ENCODE measurements at regions not wholly inside any gene's neighbourhood (a gene's known extent, or its start where the extent isn't known, plus 50 kb on each side); places are given as distances from the start of the nearest gene placed in this dataset.
"Not testable (repeated sequence)": the region's sequence is repeated elsewhere in the genome, so short reads cannot be mapped to it uniquely, and the experiment has no call there.

- DNase-seq (ENCODE audit: low spot score), result no peak
Observed at GRCh38 chr11:42975180-42975529, 336.6 kb upstream of the API5 start.

- no peak for DNase-seq (ENCODE audit: low spot score)
Observed at GRCh38 chr11:42976636-42977217, 335.1 kb upstream of the API5 start.

GRCh38 chr11:42992594-42992993 is 319.2 kb upstream of the API5 start:
- DNase-seq (ENCODE audit: low spot score), result no peak

GRCh38 chr11:42996421-42997307 is 315.1 kb upstream of the API5 start:
- no peak for DNase-seq (ENCODE audit: low spot score)

DNA sequence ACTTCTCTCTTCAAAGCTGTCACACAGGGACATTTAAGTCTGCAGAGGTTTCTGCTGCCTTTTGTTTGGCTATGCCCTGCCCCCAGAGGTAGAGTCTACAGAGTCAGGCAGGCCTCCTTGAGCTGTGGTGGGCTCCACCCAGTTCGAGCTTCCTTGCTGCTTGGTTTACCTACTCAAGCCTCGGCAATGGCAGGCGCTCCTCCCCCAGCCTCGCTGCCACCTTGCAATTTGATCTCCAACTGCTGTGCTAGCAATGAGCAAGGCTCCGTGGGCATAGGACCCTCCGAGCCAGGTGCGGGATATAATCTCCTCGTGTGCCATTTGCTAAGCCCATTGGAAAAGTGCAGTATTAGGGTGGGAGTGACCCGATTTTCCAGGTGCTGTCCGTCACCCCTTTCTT is 306.9 kb upstream of the API5 start:
- not testable (repeated sequence) for DNase-seq (ENCODE audit: low spot score)

GRCh38 chr11:43010042-43010441 is 301.8 kb upstream of the API5 start:
- DNase-seq (ENCODE audit: low spot score), result no peak

DNA sequence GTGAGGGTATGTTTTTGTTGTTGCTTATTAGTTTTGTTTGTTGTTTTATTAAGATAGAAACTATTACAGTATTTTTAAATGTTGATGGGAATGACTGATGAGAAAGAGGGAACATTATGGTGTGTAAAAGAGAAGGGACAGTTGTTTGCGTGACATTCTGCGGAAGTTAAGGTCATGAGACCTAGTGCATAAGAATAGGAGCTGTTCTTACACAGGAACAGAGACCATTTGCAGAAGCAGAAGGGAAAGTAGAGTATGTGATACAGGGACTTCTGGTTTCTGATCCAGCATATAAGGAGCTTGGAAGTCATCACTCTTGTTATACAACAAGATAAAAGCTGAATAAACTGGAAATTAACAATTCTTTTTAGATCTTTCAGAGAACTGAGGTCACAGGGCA is 299.2 kb upstream of the API5 start:
- no peak for DNase-seq (ENCODE audit: low spot score)

GRCh38 chr11:43021466-43021865 is 290.3 kb upstream of the API5 start:
- DNase-seq (ENCODE audit: low spot score), result no peak

GRCh38 chr11:43034341-43034740 is 277.5 kb upstream of the API5 start:
- DNase-seq (ENCODE audit: low spot score), result no peak

DNA sequence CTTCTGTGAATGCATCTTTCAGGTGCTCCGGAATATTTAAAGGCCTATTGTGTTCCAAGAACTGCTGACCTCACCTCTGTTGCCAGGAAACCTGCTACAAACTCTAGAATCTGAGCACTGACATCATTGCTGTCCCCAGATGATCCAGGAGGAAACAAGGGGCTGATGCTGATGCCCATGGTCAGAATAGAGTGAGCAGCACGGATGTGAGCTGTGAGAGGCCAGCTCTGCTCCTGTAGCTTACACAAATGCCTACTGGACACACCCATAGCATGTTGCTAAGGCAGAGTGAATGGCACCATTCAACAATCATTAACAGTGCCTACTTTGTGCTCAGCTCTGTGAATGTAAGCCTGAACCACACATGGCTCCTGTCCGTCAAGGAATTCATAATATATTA is 276.7 kb upstream of the API5 start:
- no peak for DNase-seq (ENCODE audit: low spot score)

DNA sequence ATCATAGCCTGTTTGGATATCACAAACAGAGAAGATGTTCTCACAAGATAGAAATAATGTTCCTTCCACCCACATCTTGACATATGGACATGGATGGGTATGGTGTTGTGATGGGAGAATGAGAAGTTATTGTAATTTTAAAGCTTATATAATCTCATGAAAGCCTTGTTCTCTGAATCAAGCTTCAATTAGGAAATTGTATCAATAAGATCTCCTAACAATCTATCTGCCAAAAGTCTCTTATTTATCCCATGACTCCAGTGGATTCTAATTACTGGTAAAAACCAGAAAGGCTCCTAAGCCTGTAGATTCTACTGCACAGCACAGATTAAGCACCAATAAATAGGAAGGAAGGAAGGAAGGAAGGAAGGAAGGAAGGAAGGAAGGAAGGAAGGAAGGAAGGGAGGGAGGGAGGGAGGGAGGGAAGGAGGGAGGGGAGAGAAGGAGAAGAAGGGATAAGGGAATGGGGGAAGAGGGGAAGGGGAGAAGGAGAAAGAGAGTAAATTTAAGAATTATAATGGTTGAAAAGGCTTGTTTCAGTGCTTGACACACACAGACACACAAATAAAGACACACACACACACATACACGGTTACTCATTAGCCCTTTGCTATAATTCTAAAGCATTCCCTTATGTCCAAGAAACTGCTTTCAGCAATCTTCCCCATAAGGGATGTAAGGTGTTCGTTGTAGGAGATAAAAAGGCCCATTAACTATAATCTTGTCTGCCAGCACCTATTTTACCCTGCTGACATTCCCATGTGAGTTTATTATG is 258.0 kb upstream of the API5 start:
- no peak for DNase-seq (ENCODE audit: low spot score)

DNA sequence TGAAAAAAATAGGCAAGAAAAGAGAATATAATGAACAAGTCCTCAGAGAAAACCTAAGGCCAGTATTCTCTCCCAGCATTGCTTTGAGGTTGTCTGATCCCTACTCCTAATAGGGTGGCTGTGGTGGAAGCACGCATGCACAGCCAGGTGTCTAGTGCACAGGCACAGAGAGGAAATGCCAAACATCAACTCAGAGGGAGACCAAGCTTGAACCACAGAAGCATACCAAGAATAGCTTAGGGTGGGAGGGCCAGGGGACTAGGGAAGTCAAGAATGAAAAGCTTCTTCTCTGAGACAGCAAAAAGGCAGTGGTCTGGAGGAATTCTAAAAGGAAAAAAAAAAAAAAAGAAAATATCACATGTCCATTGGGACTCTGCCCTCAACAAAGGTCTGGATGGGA is 244.1 kb upstream of the API5 start:
- no peak for DNase-seq (ENCODE audit: low spot score)

DNA sequence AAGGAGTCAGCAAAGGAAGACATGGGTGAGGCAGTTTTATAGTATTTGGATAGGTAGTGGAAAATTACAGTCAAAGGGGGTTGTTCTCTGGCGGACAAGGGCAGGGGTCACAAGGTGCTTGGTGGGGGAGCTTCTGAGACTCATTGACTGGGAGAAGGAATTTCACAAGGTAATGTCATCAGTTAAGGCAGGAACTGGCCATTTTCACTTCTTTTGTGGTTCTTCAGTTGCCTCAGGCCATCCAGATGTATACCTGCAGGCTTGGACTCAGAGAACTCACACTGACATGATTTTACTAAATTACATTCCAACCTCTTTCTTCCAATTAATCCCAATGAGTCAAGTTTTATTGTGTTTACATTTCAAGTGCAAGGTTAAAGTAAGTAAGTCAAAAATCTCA is 240.5 kb upstream of the API5 start:
- no peak for DNase-seq (ENCODE audit: low spot score)

DNA sequence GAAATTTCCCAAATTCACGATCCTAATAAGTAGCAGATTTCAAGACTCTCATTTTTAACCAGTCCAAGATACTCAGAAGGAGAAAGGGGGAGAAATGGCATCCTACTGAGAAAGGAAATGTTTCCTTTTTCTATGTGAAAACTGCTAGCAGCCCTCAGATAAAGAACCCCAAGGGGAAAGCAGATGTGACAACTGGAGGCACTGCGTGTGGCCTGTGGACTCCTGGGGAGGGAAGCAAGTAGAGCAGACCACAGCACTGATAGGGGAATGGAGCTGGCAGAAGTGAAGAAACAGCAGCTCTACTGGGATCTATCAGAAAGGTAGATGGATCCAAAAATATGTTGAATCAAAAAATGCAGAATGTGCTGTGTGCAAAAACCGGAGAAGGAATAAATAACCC is 239.7 kb upstream of the API5 start:
- no peak for DNase-seq (ENCODE audit: low spot score)

DNA sequence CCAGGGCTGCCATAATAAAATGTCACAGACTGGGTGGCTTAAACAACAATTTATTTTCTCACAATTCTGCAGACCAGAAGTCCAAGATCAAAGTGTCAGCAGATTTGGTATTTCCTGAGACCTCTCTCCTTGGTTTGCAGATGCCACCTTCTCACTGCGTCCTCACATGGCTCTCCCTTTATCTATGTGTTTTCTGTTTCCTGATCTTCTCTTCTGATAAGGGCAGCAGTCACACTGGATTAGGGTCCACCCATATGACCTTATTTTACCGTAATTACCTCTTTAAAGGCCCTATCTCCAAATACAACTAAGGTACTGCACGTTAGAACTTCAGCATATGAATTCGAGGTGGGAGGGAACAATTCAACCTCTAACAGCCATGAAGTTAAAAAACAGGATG is 238.9 kb upstream of the API5 start:
- DNase-seq (ENCODE audit: low spot score), result no peak

GRCh38 chr11:43074810-43075209 is 237.0 kb upstream of the API5 start:
- DNase-seq (ENCODE audit: low spot score), result no peak

DNA sequence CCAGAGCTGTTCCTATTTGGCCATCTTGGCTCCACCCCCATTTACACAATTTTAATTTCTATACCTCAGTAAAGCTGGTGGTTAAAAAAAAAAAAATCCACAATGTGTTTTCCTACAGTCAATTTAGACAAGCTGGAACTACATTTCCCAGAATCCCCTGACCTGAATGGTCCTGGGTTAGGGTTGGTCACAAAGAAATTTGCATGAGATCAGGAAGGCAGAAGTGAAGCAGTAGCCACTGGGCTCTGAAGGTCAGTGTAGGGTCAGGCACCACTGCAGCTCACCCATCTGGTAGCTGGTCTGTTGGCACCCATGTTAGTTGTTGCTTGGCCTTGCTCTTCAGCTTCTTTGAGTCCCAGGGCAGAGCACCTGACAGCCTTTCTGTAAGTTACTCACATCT is 210.7 kb upstream of the API5 start:
- DNase-seq (ENCODE audit: low spot score), result no peak

- no peak for DNase-seq (ENCODE audit: low spot score)
Observed at GRCh38 chr11:43116071-43116470, 195.7 kb upstream of the API5 start.

DNA sequence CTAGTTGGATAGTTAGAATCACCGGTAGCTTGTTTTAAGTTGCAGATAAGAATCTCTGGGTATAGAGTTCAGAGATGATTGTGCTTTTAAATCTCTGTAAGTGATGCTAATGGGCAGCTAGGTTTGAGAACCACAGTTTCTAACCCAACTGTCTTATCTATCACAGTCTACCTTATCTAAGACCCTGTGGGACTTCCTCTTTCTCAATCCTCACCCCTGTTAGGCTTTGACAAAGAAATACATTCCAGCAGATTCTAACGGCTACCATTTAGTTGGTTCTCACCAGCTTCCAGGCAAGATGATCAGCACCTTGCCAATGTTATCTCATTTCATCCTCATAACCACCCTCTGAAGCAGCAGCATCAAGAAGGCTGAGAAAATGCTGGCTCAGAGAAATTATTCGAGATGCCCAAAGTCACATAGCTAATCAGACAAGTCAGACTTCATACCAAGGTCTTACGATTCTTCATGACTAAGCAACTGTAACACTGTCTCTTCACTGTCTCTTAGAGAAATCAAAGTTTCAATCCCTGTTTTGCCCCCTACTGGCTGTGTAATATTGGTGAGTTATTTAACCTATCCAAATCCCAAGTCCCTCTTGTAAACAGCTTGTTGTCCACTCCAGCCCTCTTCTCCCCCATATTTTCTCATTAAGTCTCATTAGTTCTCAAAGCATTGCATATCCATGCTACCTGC is 192.4 kb upstream of the API5 start:
- DNase-seq (ENCODE audit: low spot score), result no peak

- DNase-seq (ENCODE audit: low spot score), result no peak
Observed at GRCh38 chr11:43122546-43122945, 189.2 kb upstream of the API5 start.

DNA sequence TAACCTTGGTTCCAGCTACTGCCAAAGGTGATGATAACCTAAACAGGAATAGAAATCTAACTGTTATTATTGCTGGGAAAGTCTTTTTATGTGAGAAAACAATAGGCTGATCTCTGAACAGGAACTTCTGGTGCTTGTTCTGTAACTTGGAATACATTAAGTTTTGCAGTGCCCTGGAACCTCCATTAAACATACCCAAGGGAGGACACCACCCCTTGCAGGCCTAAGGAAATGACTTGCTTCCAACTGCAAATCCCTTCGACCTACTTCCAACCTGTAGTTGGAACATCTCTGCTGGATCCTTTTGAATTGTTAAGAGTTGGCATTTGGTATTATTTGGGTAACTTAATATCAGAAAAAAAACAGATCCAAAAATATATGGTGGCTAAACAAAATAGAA is 188.4 kb upstream of the API5 start:
- DNase-seq (ENCODE audit: low spot score), result no peak

DNA sequence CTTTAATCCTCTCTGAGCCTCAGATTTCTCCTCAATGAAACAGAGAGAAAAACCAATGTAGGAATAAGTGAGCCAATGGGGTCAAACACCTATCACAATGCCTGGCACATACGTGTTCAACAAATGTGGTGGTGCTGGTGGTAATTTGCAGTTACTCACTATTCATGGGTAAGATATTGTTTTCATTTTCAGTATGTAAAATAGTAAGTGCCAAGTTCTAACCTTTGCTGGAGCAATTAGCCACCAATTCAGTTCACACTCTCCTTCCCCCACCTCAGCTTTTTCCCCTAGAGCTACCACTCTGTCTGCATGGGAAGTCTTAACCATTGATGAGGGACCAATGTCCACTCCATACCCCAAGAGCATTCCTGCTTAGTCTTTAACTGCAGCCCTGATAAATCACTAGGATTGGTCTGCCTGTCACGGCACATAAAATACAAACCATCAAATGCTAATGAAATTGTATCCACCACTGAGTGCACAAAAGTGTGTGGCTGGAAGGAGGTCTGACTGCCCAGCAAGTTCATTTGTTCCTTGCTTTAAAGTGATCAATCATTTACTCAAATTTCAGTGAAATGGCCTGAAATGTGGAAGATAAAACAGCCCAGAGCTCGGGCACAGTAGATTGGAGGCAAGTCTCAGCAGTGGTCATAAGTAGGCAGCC is 187.4 kb upstream of the API5 start:
- DNase-seq (ENCODE audit: low spot score), result no peak
